Stimulated activated effector memory CD8-positive, alpha-beta T cell treated with anti-CD3 and anti-CD28 coated beads, Interleukin-12 subunit alpha, Interleukin-12 subunit beta, amount 100 ng/mL, for 72 hours (primary cell): ENCODE measurements at regions not wholly inside any gene's neighbourhood (a gene's known extent, or its start where the extent isn't known, plus 50 kb on each side); places are given as distances from the start of the nearest gene placed in this dataset.

ENCODE experiments used
- ATAC-seq: fragments of 150-1000 bp; cut with Tn5 transposase; 2 replicates; pipeline ENCODE4 v1.10.0; 2021
- DNase-seq, 2 donors: peaks; one replicate each; pipeline ENCODE4 v3.0.0; 2021 to 2022; ENCODE audit warnings: low spot score in 2 of 2
- H3K27ac Mint-ChIP-seq: one replicate; pipeline ENCODE4 v1.8.0; 2022; ENCODE audit warnings: mild to moderate bottlenecking, mixed read lengths
- H3K36me3 Mint-ChIP-seq: one replicate; pipeline ENCODE4 v1.8.0; 2022; ENCODE audit warnings: mild to moderate bottlenecking, mixed read lengths
- H3K4me1 Mint-ChIP-seq: one replicate; pipeline ENCODE4 v1.8.0; 2022; ENCODE audit warnings: mixed read lengths
- H3K4me3 Mint-ChIP-seq: one replicate; pipeline ENCODE4 v1.8.0; 2022; ENCODE audit warnings: mild to moderate bottlenecking, mixed read lengths
- H3K9me3 Mint-ChIP-seq: one replicate; pipeline ENCODE4 v1.8.0; 2022; ENCODE audit warnings: mixed read lengths

DNA sequence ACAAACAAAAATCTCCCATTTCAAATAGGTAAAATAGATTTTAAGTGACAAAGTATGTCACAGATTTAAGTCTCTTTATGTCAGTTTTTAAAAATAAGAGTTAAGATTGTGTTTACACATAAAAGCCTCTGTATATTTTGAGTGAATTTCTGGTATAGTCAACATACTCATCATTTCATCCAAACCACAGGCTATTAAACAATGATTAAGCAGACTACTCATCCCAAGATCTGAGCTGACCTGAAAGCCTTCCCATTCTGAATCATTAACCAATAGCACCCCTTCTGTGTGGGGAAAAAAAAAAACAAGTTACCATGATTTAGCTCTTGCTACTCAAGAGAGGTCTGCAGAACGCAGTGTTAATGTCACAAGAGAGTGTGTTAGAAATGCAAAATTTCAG is 284.4 kb upstream of the NBEA start:
- H3K9me3 Mint-ChIP-seq, result peaks cover 6% of the 10 kb centered on the region
- no peak for DNase-seq
- H3K4me1 Mint-ChIP-seq, result no peaks in the 10 kb centered on the region
- no peak for ATAC-seq
- H3K4me3 Mint-ChIP-seq, result no peak overlapping the region
- H3K36me3 Mint-ChIP-seq, result no peaks in the 10 kb centered on the region
- H3K27ac Mint-ChIP-seq, result no peak overlapping the region

DNA sequence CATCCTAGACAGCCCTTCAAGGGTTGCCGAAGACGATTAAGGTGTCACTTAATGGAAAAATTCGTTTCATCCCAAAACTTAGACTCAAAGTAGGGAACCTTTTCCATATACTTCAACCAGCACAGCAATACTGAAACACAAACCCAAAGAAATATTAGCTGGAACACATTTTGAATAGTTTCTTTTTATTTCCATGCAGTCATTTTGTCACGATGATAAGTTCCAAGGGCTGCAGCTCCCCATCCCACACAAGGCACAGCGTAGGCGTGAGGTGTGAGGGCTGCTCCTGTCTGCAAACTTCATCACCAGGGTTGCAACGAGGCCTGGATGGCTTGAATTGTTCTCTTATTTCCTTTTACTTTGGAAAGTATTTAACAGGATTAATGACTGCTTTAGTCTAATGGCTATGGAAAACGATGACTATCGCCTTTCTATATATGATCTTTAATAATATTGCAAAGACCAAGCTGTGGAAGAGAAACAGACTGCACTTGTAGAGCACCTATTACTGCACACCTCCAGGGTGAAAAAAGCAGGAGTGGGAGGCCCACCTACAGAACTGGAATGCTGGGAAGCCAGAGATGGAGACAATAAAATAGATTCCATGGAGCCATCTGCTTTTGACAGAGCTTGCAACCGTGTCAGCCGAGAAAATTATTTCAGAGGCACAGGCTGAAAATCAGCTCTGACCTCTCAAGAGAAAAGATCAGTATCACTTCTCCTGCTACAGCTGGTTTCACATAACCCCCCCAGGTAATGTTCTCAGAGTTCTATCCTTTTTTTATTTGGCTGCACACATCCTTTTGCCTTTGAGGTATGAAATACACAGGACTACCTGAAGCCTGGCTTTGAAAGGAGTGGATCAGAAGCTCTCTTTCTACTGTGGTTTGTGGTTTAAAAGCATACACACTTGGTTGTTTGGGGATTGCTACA is 274.5 kb upstream of the NBEA start:
- Mint-ChIP-seq H3K4me1 (no peaks in the 10 kb centered on the region), H3K9me3 (peaks cover 4% of the 10 kb centered on the region)
- no peak for DNase-seq

DNA sequence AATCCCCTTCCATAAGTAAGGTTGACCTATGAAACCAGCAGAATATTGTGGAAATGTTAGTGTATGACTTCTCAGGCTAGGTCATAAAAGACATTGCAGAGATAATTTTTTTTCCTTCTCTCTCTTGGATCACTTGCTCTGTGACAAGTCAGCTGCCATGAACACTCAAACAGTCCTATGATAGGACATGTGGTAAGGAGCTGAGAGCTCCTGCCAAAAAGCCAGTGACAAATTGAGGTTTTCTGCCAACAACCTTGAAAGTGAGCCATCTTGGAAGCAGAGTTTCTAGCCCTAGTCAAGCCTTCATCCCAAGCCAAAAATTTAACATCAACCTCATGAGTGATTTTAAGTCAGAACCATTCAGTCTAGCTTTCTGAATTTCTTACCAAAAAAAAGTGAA is 270.9 kb upstream of the NBEA start:
- H3K36me3 Mint-ChIP-seq, result no peaks in the 10 kb centered on the region
- H3K4me3 Mint-ChIP-seq, result no peak overlapping the region
- no peaks in the 10 kb centered on the region for H3K4me1 Mint-ChIP-seq
- DNase-seq, result no peak
- no peak overlapping the region for H3K27ac Mint-ChIP-seq
- no peak for ATAC-seq
- peaks cover 4% of the 10 kb centered on the region for H3K9me3 Mint-ChIP-seq

More for the DNA sequence above, 274.5 kb upstream of the NBEA start:
- Mint-ChIP-seq H3K27ac (no peak overlapping the region), H3K36me3 (no peaks in the 10 kb centered on the region), H3K4me3 (no peak overlapping the region)
- ATAC-seq, result no peak

DNA sequence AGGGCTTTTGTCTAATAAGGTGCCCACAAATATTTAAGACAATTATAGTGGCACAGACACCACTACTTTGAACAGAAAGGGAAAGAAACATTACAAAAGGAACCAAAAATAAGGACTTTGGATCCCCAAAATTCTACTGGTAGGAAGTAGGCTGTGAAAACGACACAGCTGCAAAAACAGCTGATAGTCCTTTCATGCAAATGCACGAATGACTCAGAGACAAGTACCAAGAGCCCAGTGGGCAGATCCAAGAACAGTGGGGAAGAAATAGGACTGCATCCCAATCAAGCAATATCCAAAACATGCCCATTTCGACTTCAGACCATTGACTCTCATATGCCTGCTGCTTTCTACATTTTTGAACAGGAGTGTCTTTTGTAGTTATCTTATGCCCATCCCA is 269.4 kb upstream of the NBEA start:
- H3K36me3 Mint-ChIP-seq, result no peaks in the 10 kb centered on the region
- H3K27ac Mint-ChIP-seq, result no peak overlapping the region
- peaks cover 7% of the 10 kb centered on the region for H3K9me3 Mint-ChIP-seq
- DNase-seq (no peak), ATAC-seq (no peak)
- H3K4me1 Mint-ChIP-seq, result no peaks in the 10 kb centered on the region
- H3K4me3 Mint-ChIP-seq, result no peak overlapping the region

DNA sequence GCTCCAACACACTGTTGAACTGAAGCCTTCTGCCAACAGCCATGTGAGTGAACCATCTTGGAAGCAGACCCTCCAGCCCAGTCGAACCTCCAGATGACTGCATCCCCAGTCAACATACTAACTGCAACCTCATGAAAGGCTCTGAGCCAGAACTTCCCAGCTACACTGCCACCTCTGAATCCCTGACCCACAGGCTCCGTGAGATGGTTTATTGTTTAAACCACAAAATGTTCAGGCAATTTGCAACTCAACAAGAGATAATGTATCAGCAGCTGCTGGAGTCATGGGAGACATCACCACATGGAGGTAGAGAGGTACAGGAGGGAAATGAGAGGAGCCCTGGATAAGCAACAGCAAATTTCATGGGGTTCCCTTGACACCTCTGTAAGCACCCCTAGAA is 266.4 kb upstream of the NBEA start:
- Mint-ChIP-seq H3K36me3 (no peaks in the 10 kb centered on the region), H3K4me1 (no peaks in the 10 kb centered on the region), H3K9me3 (peaks cover 5% of the 10 kb centered on the region), H3K27ac (no peak overlapping the region), H3K4me3 (no peak overlapping the region)
- ATAC-seq (no peak), DNase-seq (no peak)

DNA sequence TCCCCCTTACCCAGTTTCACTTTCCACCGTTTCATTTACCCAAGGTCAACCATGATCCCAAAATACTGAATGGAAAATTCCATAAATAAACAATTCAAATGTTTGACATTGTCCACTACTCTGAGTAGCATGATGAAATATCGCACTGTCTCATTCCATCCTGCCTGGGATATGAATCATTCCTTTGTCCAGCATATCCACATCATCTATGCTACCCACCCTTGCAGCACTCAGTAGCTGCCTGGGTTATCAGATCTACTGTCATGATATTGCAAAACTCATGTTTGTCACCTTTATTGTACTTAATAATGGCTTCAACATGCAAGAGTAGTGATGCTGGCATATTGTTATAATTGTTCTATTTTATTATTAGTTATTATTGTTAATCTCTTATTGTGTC is 263.9 kb upstream of the NBEA start:
- no peak for DNase-seq
- H3K27ac Mint-ChIP-seq, result no peak overlapping the region
- H3K9me3 Mint-ChIP-seq, result peaks cover 3% of the 10 kb centered on the region
- no peaks in the 10 kb centered on the region for H3K4me1 Mint-ChIP-seq
- ATAC-seq, result no peak
- no peaks in the 10 kb centered on the region for H3K36me3 Mint-ChIP-seq
- H3K4me3 Mint-ChIP-seq, result no peak overlapping the region

DNA sequence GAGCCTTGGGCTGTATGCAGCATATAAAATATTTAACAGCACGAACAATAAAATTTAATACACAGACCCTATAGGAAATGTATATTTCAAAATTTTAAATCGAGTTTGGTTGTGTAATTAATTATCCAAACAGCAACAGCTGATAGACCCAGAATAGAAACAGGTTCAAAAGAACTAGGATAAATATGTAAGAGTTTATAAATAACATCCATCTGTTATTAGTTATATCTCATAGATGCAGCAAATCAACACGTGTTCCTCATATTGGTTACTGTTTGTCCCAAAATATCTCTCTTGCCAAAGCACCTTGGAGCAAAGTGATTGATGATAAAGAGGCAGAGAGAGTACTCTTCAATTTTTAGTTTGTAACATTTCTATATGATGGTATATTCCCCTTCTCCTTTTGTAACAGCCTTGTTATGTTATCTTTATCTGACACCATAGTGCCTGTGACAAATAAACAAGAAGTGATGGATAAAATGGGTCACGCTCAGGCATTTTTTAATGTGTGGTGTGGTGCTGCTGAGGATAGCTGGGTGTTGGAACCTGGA is 260.6 kb upstream of the NBEA start:
- Mint-ChIP-seq H3K9me3 (peaks cover 3% of the 10 kb centered on the region), H3K36me3 (no peaks in the 10 kb centered on the region), H3K27ac (no peak overlapping the region), H3K4me1 (no peaks in the 10 kb centered on the region), H3K4me3 (no peak overlapping the region)
- DNase-seq (no peak), ATAC-seq (no peak)

DNA sequence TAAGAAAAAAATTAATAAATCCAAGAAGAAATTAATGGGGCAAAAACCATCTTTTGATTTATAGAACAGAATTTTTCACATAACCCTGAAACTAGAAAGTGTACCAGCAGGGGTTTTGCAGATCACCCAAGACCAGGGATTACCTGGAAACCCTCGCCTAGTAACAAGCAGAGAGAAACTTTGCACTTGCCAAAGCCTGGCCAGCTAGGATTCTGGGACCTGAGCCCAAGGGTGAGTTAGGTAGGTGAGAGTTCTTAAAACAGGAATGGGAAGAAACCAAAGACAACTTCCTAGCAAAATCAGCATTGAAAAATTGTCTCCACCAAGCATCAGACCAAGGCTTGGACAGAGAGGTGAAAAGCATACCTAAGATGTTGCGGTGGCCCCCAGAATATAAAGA is 247.0 kb upstream of the NBEA start:
- ATAC-seq (no peak), DNase-seq (no peak)
- H3K4me3 Mint-ChIP-seq, result no peak overlapping the region
- peaks cover 13% of the 10 kb centered on the region for H3K9me3 Mint-ChIP-seq
- no peak overlapping the region for H3K27ac Mint-ChIP-seq
- H3K4me1 Mint-ChIP-seq, result no peaks in the 10 kb centered on the region
- no peaks in the 10 kb centered on the region for H3K36me3 Mint-ChIP-seq

DNA sequence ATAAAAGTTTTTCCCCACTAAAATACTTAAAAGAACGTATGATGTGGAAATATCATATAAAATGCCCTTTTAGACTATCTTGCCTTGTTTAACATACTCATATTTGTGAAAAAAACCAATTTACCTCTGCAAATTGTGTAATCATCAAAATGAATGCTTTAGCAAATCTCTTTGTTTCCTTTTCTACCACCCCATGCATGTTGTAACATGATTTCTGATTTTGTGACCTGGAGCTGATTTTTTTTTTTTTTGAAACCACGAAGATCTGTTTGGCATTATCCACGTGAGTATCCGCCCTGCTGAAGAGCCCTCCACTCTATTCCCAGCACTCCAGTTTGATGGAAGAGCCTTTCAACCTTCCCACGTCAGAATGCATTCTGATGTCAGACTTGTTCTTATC is 245.8 kb upstream of the NBEA start:
- H3K27ac Mint-ChIP-seq, result no peak overlapping the region
- peaks cover 10% of the 10 kb centered on the region for H3K9me3 Mint-ChIP-seq
- DNase-seq (no peak), ATAC-seq (no peak)
- no peak overlapping the region for H3K4me3 Mint-ChIP-seq
- H3K4me1 Mint-ChIP-seq, result no peaks in the 10 kb centered on the region
- no peaks in the 10 kb centered on the region for H3K36me3 Mint-ChIP-seq

DNA sequence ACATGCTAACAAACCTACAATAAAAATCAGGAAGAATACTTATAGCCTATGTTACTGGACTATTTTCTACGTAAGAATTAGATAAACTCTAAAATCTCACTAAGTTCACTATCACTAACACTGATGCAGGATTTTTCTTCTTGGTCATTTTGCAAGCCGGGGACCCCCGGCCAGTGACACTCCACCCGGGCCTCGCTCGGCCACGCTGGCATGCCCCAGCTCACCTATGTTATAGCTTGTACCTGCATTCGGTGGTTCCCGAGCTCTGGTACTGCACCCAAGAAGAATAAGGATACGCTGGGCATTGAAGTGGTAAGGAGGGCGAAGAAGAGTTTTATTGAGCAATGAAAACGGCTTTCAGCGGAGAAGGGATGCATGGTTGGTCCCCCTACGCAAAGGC is 245.3 kb upstream of the NBEA start:
- Mint-ChIP-seq H3K4me1 (no peaks in the 10 kb centered on the region), H3K27ac (no peak overlapping the region), H3K4me3 (no peak overlapping the region), H3K36me3 (no peaks in the 10 kb centered on the region), H3K9me3 (peaks cover 10% of the 10 kb centered on the region)
- no peak for ATAC-seq
- DNase-seq, result no peak

DNA sequence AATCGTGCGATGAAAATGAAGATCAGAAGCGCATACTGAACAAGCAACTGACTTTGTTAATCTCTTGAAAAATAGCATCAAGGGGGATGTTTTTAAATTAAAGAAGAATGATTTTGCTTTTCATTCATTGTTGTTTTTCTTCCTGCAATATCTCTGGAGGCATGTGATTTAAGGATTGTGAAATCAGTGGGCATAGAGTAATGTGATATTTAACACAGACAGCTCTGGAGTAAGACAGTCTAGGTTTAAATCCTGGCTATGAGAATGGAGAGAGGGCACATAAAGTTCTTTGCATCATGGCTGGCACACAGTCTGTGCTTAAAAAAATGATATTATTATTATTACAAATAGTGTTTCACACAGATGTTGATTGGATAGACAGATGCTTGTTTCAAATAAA is 243.1 kb upstream of the NBEA start:
- no peak for ATAC-seq
- Mint-ChIP-seq H3K9me3 (peaks cover 8% of the 10 kb centered on the region), H3K4me3 (no peak overlapping the region), H3K27ac (no peak overlapping the region), H3K36me3 (no peaks in the 10 kb centered on the region), H3K4me1 (no peaks in the 10 kb centered on the region)
- no peak for DNase-seq

DNA sequence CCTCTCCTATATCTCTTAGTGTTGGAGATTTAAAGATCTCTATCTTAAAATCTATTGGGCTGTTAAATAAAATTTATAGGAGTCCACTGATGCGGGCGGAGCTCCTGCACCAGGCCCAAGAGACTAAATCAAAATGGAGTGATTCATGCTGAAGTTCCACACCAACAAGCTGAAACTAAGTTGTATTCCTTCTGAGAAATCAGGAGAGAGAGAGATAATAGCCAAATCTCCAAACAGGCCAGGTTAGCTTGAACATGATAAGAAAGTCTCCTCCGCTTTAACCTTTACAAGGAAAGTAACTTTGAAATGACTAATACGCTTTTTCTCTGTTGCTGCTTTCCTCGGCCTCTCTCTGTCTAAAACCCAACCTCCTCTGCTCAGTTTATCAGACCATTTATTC is 241.9 kb upstream of the NBEA start:
- Mint-ChIP-seq H3K36me3 (no peaks in the 10 kb centered on the region), H3K27ac (no peak overlapping the region), H3K4me1 (no peaks in the 10 kb centered on the region), H3K4me3 (no peak overlapping the region), H3K9me3 (peaks cover 11% of the 10 kb centered on the region)
- ATAC-seq (no peak), DNase-seq (no peak)

DNA sequence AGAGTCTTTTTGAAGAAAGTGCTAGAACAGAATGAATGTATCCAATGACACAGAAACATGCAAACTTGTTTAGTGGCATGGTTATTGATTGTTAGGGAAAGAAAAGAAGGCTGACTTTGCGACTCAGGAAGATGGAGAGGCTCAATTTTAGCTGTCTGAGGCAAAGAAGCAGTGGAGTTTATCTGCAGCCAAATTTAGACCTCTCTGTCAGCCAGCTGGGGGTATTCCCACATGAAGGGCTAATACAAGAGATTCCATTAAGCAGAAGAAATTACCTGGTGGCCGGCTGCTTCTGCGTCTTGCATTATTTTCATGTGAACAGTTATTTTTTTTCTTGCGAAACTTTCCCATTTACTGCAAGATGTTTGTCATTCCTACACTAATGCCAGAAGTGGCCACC is 240.2 kb upstream of the NBEA start:
- peaks cover 11% of the 10 kb centered on the region for H3K9me3 Mint-ChIP-seq
- no peak for ATAC-seq
- H3K36me3 Mint-ChIP-seq, result no peaks in the 10 kb centered on the region
- no peak for DNase-seq
- H3K4me3 Mint-ChIP-seq, result no peak overlapping the region
- no peaks in the 10 kb centered on the region for H3K4me1 Mint-ChIP-seq
- no peak overlapping the region for H3K27ac Mint-ChIP-seq

DNA sequence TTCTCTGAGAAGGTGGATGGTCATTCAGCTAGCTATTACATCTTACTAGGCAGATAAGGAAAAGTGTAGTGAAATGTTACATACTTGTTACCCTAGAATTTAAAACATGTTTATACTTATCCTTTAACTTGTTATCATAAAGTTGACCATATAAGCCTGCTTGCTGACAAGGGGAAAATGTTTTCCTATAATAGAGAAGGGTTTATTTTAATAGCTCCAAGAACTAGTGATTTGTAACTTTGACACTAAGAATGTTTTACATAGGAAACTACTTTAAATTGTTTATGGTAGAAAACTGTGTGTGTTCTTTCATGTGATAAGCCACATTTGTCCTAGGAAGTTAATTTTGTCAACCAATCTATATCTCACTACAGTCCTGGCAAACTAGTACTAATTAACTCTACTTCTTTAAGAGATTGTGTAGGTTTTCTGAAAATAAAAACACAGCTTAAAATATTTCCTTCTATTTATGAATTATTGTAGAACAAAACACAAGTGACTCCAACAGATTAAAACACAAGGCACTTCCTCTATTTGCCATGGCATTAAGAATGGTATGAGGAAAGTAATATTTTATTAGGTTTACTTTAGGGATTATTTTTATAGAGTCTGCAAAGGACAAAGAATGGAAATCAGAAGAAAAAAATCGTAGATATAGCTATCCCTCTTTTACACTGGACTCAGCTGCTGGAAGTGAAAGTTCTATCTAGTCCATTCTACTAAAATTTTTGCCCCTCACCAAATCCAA is 233.3 kb upstream of the NBEA start:
- Mint-ChIP-seq H3K36me3 (no peaks in the 10 kb centered on the region), H3K9me3 (peaks cover 10% of the 10 kb centered on the region), H3K4me1 (no peaks in the 10 kb centered on the region), H3K27ac (no peak overlapping the region), H3K4me3 (no peak overlapping the region)
- ATAC-seq (no peak), DNase-seq (no peak)

DNA sequence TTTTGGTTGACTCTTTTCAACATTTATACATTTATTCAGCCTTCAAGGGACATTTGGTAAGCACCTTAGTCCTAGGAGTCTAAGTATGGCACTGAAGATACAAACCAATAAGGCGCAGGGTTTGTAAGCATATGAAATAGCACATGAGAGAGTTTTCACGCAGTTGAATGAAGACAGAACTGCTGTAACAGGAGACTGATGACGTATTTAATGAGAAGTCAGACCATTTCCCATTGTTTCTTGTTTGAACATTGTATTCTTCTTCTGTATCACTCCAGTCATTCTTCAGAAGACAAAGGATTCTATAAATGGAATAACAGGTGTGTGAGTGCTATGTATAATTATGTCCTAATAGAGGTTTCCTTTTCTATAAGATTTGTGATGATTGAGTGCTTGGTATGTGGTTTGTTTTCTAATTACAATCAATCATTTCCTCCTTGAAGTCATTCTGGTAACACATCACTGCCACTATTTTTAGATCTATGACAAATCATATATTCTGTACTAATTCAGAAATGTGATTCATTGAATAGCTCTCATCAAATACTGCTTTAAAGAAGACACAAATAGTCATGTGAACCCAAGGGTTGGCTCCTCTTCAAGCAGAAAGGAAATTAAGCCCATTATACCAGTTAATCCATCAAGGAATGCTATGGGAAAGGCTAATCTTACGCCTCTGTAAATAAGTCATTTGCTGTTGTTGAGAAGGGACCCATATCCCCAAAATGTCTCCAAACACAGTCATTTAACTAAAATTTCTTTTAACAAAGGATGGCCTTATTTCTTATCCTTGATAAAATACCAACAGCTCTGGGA is 222.8 kb upstream of the NBEA start:
- Mint-ChIP-seq H3K27ac (no peak overlapping the region), H3K4me1 (no peaks in the 10 kb centered on the region), H3K4me3 (no peak overlapping the region), H3K36me3 (no peaks in the 10 kb centered on the region), H3K9me3 (peaks cover 1% of the 10 kb centered on the region)
- DNase-seq, result no peak
- no peak for ATAC-seq
